GM19238 (cell line): ENCODE measurements at regions not wholly inside any gene's neighbourhood (a gene's known extent, or its start where the extent isn't known, plus 50 kb on each side); places are given as distances from the start of the nearest gene placed in this dataset.

ENCODE experiments used
- DNase-seq: peaks from one replicate; pipeline ENCODE4 v3.0.0; 2011; ENCODE audit warnings: low spot score; ENCODE audit not compliant: insufficient read length

DNA sequence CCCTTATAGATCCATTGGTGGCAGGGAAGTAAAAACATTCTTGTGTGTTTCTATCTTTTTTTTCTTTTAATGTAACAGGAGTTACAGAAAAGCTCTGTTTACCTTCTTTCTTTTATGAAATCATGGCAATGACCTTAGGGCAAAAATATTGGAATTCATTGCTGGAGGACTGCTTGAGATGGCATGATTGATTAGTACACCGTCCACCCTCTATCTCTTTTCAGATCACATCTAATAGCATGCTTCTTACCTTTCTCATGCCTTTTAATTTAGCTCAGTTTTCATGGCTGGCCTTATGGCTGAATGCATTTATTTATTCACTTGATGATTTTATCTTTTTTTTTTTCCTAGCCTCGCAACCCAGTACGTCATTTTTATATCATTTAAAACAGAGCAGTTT is 177.6 kb upstream of the CDH20 start:
- DNase-seq, result no peak

DNA sequence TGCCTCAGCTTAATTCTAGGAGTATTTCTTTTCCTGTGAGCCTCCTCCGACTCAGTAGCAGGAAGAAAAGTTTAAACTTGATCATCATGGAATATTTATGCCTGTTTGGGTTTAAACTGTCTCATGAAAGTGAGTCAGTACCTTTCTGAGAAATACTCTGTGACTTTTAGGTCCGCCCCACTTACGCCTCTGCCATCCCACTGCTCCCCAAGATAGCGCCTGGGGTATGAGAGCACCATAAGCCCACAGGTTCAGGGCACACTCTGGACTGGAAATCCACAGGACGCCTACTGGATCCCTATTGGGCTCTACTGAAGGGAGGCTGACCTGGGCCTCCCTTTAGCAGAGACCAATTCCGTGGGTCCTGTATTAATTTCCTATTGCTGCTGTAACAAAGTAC is 175.8 kb upstream of the CDH20 start:
- no peak for DNase-seq

DNA sequence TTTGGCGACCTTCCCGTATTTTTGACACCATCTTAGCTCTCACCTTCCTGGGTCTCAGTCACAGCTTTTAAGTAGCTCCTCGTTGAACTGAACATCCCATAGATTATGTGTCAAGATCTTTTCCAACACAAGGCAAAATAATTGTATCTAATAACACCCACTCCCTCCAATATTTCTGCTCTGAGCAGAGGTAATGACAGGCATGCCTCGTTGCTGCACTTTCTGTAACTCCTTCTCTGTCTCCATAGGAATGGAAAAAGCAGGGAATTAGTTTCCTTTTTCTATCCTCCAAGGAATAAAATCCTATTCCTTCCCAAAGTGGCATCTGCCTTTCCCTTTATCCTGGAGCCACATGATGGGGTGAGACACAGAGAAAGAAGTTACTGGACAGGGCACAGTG is 174.0 kb upstream of the CDH20 start:
- no peak for DNase-seq

DNA sequence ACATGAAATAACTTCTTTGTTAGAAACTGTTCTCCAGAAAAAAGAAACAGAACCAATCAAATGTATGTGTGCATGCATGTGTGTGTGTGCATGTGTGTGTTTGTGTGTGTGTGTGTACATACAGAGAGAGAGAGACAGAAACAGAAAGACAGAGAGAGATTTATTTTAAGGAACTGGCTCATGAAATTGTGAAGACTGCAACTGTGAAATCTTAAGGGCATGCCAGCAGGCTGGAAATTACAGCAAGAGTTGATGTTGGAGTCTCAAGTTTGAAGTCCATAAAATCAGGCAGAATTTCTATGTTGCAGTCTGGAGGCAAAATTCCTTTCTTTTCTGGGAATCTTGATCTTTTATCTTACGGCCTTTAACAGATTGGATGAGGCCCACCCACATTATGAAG is 168.9 kb upstream of the CDH20 start:
- no peak for DNase-seq

DNA sequence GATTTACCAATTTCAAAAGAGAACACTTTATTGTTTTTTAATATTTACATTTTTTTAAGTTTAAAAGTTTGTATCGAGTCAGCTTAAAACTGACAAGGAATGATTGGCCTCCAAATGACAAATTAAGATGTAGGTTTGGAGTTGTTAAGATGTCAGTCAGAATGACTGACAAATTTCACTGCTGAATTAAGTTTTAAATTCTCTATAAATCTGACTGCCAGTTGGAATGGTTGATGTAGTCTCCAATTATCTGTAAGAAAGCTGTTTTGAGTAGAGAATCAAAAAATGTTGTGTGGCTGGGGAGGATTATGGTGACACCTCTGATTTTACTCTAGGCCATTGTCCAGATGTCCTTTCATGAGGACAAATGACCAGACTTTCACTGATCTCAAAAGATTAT is 165.3 kb upstream of the CDH20 start:
- DNase-seq, result no peak

DNA sequence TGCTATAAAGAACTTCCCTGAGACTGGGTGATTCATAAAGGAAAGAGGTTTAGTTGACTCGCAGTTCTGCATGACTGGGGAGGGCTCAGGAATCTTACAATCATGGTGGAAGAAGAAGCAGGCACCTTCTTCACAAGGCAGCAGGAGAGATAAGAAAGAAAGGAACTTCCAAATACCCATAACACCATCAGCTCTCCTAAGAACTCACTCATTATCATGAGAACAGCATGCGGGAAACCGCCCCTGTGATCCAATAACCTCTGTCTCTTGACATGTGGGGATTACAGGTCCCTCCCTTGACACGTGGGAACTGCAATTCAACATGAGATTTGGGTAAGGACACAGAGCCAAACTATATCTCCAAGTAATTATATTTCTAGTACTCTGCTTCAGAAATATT is 163.8 kb upstream of the CDH20 start:
- DNase-seq, result no peak

DNA sequence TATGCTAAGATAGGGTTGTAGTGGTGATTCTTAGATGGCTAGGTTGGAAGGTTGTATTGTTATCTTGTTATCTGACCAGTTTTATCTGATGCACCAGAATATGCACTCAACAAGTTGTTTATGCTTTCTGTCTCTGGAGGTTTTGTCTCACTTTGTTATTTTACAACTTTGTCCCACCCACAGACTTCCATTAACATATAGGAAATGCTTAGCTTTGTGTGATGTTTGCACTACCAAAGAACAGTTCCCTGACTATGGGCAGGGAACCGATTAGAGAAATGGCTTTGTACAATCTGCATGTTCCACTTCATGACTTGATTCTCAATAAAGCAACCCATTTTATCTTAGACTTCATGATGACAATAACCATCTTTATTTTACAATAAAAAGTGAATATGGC is 160.6 kb upstream of the CDH20 start:
- DNase-seq, result no peak

DNA sequence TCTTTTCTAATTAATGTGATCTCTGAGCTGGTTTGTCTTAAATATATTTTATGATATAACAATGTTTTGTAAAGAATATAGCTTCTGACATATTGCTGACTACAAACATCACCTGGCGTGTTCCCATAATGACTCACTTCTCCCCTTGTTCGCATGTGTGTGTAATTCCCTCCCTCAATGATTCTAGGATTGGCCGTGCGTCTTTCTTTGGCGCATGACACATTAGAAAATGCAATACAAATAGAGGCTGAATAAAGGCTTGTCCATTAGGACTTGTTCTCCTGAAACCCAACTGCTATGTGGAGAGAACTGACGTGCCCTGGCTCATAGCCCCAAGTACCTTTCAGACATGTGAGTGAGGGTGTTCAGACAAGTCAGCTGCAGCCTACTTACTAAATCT is 159.7 kb upstream of the CDH20 start:
- no peak for DNase-seq

DNA sequence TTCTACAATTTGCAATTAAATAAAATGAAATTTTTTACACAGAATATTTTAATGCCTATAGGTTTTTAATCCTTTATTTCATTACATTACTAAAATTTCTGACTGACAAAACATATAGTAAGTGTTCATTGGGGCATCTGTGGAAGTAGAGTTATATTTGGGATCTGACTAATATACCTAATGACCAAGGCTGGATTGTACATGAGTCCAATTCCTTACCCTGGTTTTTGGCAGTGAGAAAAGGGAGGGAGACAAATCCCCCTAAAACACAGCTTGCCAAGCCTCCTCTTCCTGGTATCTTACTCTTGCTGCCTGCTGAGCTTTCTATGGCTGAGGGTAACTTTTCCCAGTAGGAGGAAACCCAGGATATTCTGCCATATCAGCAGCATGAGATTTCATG is 149.4 kb upstream of the CDH20 start:
- DNase-seq, result no peak

DNA sequence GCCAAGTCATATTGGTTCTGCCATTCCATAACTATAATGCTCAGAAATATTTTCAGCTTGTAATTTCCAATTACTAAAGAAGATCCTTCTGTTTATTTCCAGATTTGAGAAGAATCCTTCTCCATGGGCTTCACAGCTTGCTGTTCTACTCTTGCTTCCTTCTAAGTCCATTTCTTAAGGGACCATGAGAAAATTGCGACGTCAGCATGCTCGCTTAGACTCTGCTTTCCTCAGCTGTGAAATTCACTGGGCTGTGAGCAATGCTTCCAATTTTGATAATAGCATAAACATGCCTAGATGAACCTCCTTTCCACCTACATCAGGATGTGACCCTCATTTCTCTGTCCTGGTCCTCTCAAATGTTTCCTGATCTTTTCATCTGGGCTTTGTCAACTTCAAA is 145.3 kb upstream of the CDH20 start:
- no peak for DNase-seq

DNA sequence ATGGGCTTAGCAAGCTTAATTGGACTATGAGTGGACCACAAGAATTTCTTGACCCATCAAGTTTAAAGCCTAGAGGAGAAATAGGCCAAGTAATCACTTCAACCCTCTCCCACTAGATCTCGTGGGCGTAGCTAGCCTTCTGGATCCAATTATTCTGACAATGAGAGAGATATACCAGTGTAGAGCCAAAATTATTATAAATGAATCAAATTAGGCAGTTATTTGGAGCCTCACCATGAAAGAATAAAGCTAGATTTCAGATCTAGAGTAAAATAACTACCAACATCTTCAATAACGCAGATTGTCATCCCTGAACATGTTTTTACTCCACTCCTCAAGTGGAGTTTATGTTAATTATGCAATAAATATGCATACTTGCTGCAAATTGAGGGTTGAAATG is 143.9 kb upstream of the CDH20 start:
- no peak for DNase-seq

DNA sequence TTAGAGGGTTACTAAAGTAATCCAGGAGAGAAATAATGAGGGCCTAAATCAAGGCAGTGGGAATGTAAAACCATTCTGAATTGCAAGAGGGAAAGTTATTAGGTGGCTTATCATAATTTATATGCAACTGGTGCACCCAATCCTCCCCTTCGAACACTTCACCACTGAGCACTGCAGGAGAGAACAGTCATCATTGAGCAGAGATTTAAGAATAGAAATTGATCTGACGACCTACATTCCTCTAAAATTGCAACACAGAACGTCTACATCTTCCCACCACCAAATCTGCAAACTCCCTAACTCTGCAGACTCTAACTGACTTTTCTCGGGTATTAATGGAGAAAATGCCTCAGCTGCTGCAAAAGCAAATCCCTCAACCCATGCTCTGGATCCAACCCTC is 138.5 kb upstream of the CDH20 start:
- no peak for DNase-seq

DNA sequence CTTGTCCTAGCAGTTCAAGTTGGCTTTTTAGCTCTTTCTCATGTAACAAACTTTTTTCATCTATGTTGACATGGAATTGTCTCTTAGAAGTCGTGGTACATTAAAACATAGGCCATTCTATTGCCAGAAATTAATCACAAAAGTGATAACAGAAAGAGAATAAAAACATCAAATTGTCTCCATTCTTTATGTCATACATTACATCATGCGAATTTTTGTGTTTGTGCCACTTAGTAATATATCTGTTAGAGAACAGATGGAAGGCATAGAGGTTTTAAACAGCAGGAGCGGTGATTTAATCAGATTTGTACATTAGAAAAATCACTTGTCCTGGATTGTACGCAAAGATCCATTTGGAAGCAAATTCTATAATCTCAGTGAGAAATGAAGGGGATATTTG is 136.5 kb upstream of the CDH20 start:
- no peak for DNase-seq

DNA sequence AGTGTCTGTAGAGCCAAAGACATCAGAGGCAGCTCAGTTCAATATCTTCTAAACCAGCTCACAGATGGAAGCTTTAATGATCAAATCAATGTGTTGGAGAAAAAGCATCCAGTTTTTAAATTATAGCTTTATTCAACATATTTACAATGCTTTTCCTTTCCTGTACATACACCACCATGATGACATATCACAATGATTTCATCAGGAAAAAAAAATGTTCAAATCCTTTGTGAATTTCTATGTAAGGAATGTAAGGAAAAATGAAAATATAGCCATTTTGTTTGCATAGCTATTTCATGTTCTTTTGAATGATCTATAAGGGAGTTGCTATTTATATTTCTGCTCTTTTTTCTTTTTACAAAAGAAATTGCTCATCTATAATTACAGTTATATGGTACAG is 134.7 kb upstream of the CDH20 start:
- no peak for DNase-seq

DNA sequence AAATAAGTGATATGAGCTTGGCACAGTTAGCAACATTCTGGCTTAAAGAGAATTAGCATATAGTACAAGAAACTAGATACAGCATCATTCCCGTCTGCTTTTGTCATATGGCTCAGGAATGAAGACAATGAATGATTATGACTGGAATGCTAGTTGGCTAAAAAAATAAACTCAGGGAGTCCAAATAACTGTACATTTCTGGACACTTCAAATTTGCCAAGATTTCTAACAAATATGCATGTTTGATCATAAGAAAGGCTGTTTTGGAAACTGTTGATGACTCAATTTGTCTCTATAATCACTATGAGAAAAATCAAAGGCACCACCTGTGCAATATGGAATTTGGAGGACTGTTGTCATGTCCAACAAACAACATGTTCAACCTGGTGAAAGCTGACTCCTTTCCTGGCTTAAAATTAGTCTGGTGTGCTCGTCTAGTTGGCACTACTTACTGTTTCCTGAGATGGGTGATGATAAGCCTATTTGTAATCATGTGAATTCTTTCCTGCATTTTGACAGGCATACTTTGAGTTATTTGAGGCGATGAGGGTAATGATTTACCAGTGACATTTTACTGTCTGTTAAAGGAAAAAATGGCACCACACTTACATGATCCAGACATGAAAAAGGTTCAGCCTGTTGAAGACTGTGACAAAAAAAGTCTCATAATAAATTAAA is 133.9 kb upstream of the CDH20 start:
- no peak for DNase-seq

DNA sequence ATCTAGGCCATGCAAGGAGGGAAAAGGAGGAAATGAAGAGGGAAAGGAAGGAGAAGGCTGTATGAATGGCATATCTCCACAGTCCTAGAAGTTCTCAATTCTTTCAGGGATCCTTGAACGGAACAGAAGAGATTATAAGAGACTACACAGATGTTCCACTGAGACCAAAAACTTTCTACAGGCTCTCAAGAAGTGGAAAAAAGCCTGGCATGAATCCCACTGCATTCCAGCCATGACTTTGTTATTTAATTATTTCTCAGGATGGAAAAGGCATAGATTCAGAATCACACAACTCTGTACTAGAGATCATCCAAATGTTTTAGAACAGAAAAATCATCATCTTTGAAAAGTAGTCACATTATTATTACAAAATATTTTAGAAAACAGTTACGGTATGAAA is 131.7 kb upstream of the CDH20 start:
- no peak for DNase-seq

DNA sequence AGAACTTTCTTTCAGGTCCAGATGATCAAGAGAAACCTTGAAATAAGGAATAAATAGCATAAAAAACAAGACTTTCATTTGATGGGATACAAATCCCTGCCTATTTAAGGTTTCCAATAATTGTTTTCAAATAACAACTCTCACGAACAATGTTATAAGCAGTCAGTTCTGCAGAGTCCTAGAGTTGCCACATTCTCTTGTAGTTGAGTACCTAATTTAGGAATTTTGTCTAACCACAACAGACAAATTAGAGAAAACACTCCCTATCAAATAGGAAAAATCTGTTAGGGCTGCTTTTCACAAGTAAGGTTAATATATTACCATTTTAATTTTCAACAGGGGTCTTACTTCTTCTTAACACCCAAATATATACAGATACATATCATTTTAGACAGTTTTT is 130.1 kb upstream of the CDH20 start:
- no peak for DNase-seq

DNA sequence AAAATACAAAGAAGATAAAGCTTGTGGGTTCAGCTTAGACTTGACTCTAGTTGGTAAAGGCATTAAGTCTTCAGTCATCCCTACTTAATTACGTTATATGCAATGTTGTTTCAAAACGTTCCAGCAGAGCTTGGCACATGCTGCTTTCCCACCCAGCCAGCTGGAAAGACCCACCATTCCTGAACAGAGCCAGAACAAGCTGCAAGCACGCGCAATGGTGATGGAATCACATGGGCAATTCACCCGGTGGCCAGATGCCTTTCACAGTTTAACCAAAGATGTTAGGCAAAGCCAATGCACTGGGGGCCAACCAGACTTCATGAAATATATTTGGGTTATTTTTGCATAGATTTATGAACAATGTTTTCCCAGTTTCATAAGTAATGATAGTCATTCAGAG is 123.4 kb upstream of the CDH20 start:
- no peak for DNase-seq

DNA sequence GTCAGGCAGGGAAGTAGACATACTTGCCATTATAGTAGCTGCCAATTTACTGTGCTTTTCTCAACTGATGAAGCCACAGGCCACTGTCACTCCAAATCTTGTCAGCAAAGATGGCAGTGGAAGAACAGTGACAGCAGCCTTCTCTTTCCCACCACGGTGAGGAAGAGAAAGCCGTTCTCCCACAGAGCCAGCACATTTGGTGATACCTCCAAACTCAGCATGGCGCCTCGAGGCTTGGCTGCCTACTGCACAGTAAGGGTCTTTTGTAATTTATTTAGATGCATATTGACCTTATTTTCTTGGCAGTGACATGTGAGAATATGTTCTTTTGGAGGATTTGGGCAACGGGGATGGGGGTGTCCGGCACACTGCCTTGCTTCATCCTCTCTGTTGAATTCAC is 117.2 kb upstream of the CDH20 start:
- no peak for DNase-seq

DNA sequence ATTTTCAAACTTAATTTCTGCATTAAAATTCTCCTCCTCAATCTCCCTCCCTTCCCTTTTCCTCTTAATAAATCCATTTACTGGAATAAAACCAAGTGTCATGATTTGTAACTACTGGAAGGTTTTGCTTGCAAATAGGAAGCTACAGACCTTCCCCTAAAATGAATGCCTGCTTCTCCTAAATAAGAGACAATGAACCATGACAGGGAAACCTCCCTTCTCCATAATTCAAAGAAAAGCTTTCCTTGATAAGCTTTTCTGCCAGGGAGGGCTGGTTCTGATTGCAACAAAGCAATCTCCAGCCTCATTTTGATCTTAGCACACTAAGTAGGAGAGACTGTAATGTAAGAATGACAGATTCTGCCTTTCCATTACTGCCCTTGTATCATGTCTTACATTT is 111.0 kb upstream of the CDH20 start:
- no peak for DNase-seq

DNA sequence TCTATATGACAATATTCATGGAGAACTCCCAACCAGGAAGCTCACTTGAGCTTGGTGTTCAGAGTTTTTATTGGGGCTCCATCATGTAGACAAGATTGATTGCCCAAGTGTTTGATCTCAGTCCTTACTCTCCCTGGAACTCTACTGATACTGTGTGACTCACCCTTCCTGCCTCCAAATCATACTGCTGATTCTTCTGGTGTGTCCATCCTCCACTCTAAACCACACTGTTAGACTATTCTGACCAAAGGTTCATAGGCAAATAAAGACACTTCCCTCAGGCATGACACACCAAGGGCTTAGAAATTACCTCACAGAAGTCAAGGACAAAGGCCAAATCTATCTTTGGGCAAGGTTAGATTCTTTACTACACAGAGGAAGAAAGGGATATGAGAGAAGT is 107.9 kb upstream of the CDH20 start:
- DNase-seq, result no peak

DNA sequence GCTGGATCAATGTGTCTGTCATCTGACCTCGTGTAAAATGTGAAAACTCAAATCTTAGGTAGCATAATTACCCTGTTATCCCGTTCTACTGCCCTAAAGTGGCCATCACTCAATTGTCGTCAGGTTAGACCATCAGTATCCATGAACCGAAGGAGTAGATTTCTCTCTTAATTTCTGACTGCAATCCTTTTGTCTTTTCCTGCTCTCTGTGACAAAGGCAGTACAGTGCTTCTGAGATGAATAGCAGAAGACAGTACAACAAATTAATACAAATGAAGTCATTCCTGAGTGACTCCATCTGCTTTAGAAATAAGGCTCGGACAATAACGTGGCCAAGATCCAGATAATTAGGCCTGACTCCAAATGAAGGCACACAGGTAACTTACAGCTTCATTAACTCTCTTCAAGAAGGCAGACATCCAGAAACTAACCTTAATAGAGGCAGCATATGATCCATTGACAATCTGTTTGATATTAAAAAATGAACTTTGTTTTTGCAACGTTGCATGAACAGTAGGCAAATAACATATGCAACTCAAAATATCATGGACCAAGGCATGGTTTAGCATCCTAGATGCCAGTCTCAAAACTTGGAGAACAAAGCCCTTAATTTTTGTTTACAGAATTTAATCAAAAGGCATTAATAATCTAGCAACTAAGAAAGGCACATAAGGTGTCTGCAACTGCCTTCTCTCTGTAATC is 96.7 kb upstream of the CDH20 start:
- no peak for DNase-seq

DNA sequence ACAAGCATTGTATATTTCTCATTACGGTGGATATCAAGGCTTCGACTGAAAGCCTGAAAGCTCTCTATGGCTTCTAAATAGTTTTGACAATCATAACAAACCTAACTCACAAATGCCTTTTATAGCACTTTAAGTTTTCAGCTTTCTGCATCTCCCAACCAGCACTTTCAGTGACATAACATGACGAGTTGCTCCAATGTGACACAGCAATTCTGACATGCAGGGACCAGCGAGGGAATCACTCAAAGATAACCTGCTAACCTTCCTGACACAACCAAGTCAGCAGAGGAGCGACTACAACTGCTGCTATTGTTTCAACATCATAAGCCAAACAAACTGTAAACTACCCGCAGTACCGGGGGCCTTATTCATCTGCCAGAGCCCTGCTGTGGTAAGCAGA is 95.7 kb upstream of the CDH20 start:
- DNase-seq, result no peak

DNA sequence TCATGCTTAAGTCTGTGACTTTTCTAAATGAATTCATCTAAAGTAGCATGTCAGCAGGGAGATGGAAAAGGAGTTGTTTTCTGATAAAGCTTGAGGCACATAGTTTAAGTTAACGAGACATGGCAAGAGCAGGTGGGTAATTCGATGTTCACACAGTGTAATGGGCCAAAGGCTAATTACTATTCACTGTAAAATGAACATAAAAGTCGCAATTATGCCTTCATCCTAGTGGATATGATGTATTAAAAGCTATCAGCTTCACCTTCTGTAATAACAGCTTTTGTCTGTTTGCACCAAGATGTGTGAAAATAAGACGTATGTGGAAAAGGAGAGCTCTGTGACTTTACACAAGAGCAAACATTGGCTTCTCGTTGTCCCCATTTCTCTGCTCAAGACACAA is 94.2 kb upstream of the CDH20 start:
- DNase-seq, result no peak
